Upper lobe of left lung (tissue), 6 donors: ENCODE measurements at regions not wholly inside any gene's neighbourhood (a gene's known extent, or its start where the extent isn't known, plus 50 kb on each side); places are given as distances from the start of the nearest gene placed in this dataset.

Experiments
- ATAC-seq, 2 donors: fragments of 200-7000 bp; cut with Tn5 transposase; one replicate each; pipeline ENCODE4 v1.9.1; 2022; ENCODE audit warnings: mild to moderate bottlenecking in 2 of 2, moderate library complexity in 2 of 2; ENCODE audit not compliant: low FRiP score in 2 of 2
- DNase-seq, 2 donors: peaks; one replicate each; pipeline ENCODE4 v3.0.0-alpha.2; 2019 to 2020
- H3K27ac ChIP-seq, 4 donors: fragments of 200-600 bp; sonication (generic); one replicate each; pipeline ENCODE4 v1.5.1; 2016 to 2019
- H3K27me3 ChIP-seq, 4 donors: fragments of 200-600 bp; sonication (generic); one replicate each; pipeline ENCODE4 v1.5.1; 2017 to 2019
- H3K36me3 ChIP-seq, 4 donors: fragments of 200-600 bp; sonication (generic); one replicate each; pipeline ENCODE4 v1.5.1; 2016 to 2019
- H3K4me1 ChIP-seq, 4 donors: fragments of 200-600 bp; sonication (generic); one replicate each; pipeline ENCODE4 v1.5.1; 2018 to 2019
- H3K4me3 ChIP-seq, 4 donors: fragments of 200-600 bp; sonication (generic); one replicate each; pipeline ENCODE4 v1.5.1; 2017 to 2019; ENCODE audit warnings: mild to moderate bottlenecking in 2 of 4, moderate library complexity in 1 of 4
- H3K9me3 ChIP-seq, 4 donors: fragments of 200-600 bp; sonication (generic); one replicate each; pipeline ENCODE4 v1.5.1; 2018 to 2019
- CTCF ChIP-seq, 6 experiments: fragments of 450-650 bp in 4 of 6; fragments of 200-600 bp in 2 of 6; sonication (generic) in 2 of 6; IDR thresholded peaks; one replicate each; pipeline ENCODE4 v1.5.1; 2016 to 2019; ENCODE audit warnings: antibody characterized with exemption in 6 of 6
- EP300 ChIP-seq, 4 donors: sonication (generic); formaldehyde crosslinking; IDR thresholded peaks; one replicate each; pipeline ENCODE4 v1.5.1; 2017; ENCODE audit warnings: antibody characterized with exemption in 4 of 4, control low read depth in 2 of 4
- POLR2A ChIP-seq, 4 donors: fragments of 450-650 bp; IDR thresholded peaks; one replicate each; pipeline ENCODE4 v1.5.1; 2016 to 2017; ENCODE audit warnings: antibody characterized with exemption in 4 of 4, mild to moderate bottlenecking in 2 of 4
- POLR2AphosphoS5 ChIP-seq, 2 donors: sonication (generic); formaldehyde crosslinking; IDR thresholded peaks; one replicate each; pipeline ENCODE4 v1.5.1; 2017; ENCODE audit warnings: antibody characterized with exemption in 2 of 2
- WGBS, 2 donors: methylation state at CpG; one replicate each; pipeline ENCODE4 v1.1.5; 2017 to 2018; 5-methylcytosine and 5-hydroxymethylcytosine counted together
- donor health status: DM: no; HTN: no; CAD: no; lungs with moderate emphysema.
- donor health status: DM: no; HTN: yes; CAD: no; lungs with severe emphysema.

GRCh38 chr10:7092603-7093002 lies 318.2 kb downstream of the SFMBT2 start:
- 91 to 95% methylated on average over 7 of the region's 7 CpGs for WGBS, 2 donors
- Histone ChIP-seq H3K4me1 (peaks cover 0 to 8% (median 0%) of the 10 kb centered on the region in 4 donors), H3K27ac (no peak overlapping the region), H3K9me3 (no peaks in the 10 kb centered on the region), H3K36me3 (no peaks in the 10 kb centered on the region), H3K4me3 (no peak overlapping the region), H3K27me3 (no peaks in the 10 kb centered on the region)
- TF ChIP-seq POLR2AphosphoS5 (IDR thresholded peaks at IDR 0.05) (no peak), EP300 (IDR thresholded peaks at IDR 0.05) (no peak), CTCF (IDR thresholded peaks at IDR 0.05) (no peak), POLR2A (IDR thresholded peaks at IDR 0.05) (no peak)
- no peak for ATAC-seq
- DNase-seq: no peak

- H3K4me3 ChIP-seq: no peak overlapping the region
- peaks cover 0 to 8% (median 0%) of the 10 kb centered on the region in 4 donors for H3K4me1 ChIP-seq
- ATAC-seq: peak in 1 of 2 donors; percentile 44
- no peaks in the 10 kb centered on the region for H3K9me3 ChIP-seq
- TF ChIP-seq POLR2AphosphoS5 (IDR thresholded peaks at IDR 0.05) (no peak), EP300 (IDR thresholded peaks at IDR 0.05) (no peak), POLR2A (IDR thresholded peaks at IDR 0.05) (no peak), CTCF (IDR thresholded peaks at IDR 0.05) (no peak)
- no peaks in the 10 kb centered on the region for H3K36me3 ChIP-seq
- 37 to 40% methylated on average over 5 of the region's 5 CpGs for WGBS, 2 donors
- no peaks in the 10 kb centered on the region for H3K27me3 ChIP-seq
- no peak overlapping the region for H3K27ac ChIP-seq
- DNase-seq: no peak
Observed at GRCh38 chr10:7090529-7090928, 320.3 kb downstream of the SFMBT2 start.

GRCh38 chr10:7085913-7086589 lies 324.8 kb downstream of the SFMBT2 start:
- TF ChIP-seq CTCF (IDR thresholded peaks at IDR 0.05) (no peak), POLR2AphosphoS5 (IDR thresholded peaks at IDR 0.05) (no peak), POLR2A (IDR thresholded peaks at IDR 0.05) (no peak), EP300 (IDR thresholded peaks at IDR 0.05) (no peak)
- WGBS, 2 donors: 68 to 70% methylated on average over 14 of the region's 14 CpGs
- Histone ChIP-seq H3K9me3 (no peaks in the 10 kb centered on the region), H3K27ac (no peak overlapping the region), H3K27me3 (no peaks in the 10 kb centered on the region), H3K36me3 (no peaks in the 10 kb centered on the region), H3K4me3 (no peak overlapping the region), H3K4me1 (peaks cover 0 to 10% (median 0%) of the 10 kb centered on the region in 4 donors)
- DNase-seq (no peak), ATAC-seq (no peak)

- no peaks in the 10 kb centered on the region for H3K27me3 ChIP-seq
- no peak overlapping the region for H3K4me3 ChIP-seq
- peaks cover 0 to 3% (median 0%) of the 10 kb centered on the region in 4 donors for H3K4me1 ChIP-seq
- ATAC-seq: no peak
- no peak overlapping the region for H3K27ac ChIP-seq
- no peaks in the 10 kb centered on the region for H3K36me3 ChIP-seq
- no peaks in the 10 kb centered on the region for H3K9me3 ChIP-seq
- no peak for DNase-seq
- 37 to 44% methylated on average over 8 to 10 of the region's 10 CpGs for WGBS, 2 donors
- no peak for TF ChIP-seq POLR2AphosphoS5 (IDR thresholded peaks at IDR 0.05)
- TF ChIP-seq EP300 (IDR thresholded peaks at IDR 0.05): no peak
- TF ChIP-seq CTCF (IDR thresholded peaks at IDR 0.05): no peak
- TF ChIP-seq POLR2A (IDR thresholded peaks at IDR 0.05): no peak
Observed at GRCh38 chr10:7085147-7085912, 325.5 kb downstream of the SFMBT2 start.
